ENCODE measurements at regions not wholly inside any gene's neighbourhood (a gene's known extent, or its start where the extent isn't known, plus 50 kb on each side); places are given as distances from the start of the nearest gene placed in this dataset.
"Not testable (repeated sequence)": the region's sequence is repeated elsewhere in the genome, so short reads cannot be mapped to it uniquely, and the experiment has no call there.

GRCh38 chr4:10783351-10783750 is 98.8 kb upstream of the CLNK start:
- TF ChIP-seq CTCF (IDR thresholded peaks at IDR 0.05), result no peak
- H3K4me1 ChIP-seq, result no peaks in the 10 kb centered on the region

GRCh38 chr4:10781805-10782204 is 97.2 kb upstream of the CLNK start:
- no peaks in the 10 kb centered on the region for H3K27me3 ChIP-seq (ENCODE audit: control insufficient read depth, insufficient read depth, low read length)
- no peaks in the 10 kb centered on the region for H3K4me1 ChIP-seq
- H3K79me2 ChIP-seq, result no peaks in the 10 kb centered on the region
- H2AFZ ChIP-seq, result no peak overlapping the region
- no peak overlapping the region for H3K9ac ChIP-seq
- H3K36me3 ChIP-seq (ENCODE audit: control insufficient read depth, insufficient read depth, low read length), result no peaks in the 10 kb centered on the region
- TF ChIP-seq CTCF (IDR thresholded peaks at IDR 0.05), result no peak
- no peak overlapping the region for H3K4me3 ChIP-seq (ENCODE audit: low read depth, low read length)
- H3K27ac ChIP-seq, result no peak overlapping the region
- no peaks in the 10 kb centered on the region for H3K9me3 ChIP-seq (ENCODE audit: control insufficient read depth, low read length)
- no peak overlapping the region for H3K4me2 ChIP-seq (ENCODE audit: low read length)

More at GRCh38 chr4:10783351-10783750, 98.8 kb upstream of the CLNK start:
- Histone ChIP-seq H3K27me3 (ENCODE audit: control insufficient read depth, insufficient read depth, low read length) (no peaks in the 10 kb centered on the region), H3K9me3 (ENCODE audit: control insufficient read depth, low read length) (no peaks in the 10 kb centered on the region), H3K36me3 (ENCODE audit: control insufficient read depth, insufficient read depth, low read length) (no peaks in the 10 kb centered on the region), H3K79me2 (no peaks in the 10 kb centered on the region), H3K27ac (no peak overlapping the region), H3K4me3 (ENCODE audit: low read depth, low read length) (no peak overlapping the region), H3K9ac (no peak overlapping the region), H2AFZ (no peak overlapping the region), H3K4me2 (ENCODE audit: low read length) (no peak overlapping the region)

- H3K79me2 ChIP-seq; H3K27ac ChIP-seq; H3K4me2 ChIP-seq (ENCODE audit: low read length); H3K36me3 ChIP-seq (ENCODE audit: control insufficient read depth, insufficient read depth, low read length); H3K27me3 ChIP-seq (ENCODE audit: control insufficient read depth, insufficient read depth, low read length); H3K4me3 ChIP-seq (ENCODE audit: low read depth, low read length); H2AFZ ChIP-seq; H3K9ac ChIP-seq; H3K4me1 ChIP-seq; H3K9me3 ChIP-seq (ENCODE audit: control insufficient read depth, low read length): not testable (repeated sequence)
Measured at GRCh38 chr4:10780803-10781202, 96.2 kb upstream of the CLNK start.

- H3K4me3 ChIP-seq (ENCODE audit: low read depth, low read length); H3K4me2 ChIP-seq (ENCODE audit: low read length); H3K27ac ChIP-seq; H3K36me3 ChIP-seq (ENCODE audit: control insufficient read depth, insufficient read depth, low read length); H3K9ac ChIP-seq; H3K79me2 ChIP-seq; H2AFZ ChIP-seq; H3K27me3 ChIP-seq (ENCODE audit: control insufficient read depth, insufficient read depth, low read length); H3K9me3 ChIP-seq (ENCODE audit: control insufficient read depth, low read length); H3K4me1 ChIP-seq: not testable (repeated sequence)
Measured at GRCh38 chr4:10775132-10775531, 90.6 kb upstream of the CLNK start.

GRCh38 chr4:10773656-10774055 is 89.1 kb upstream of the CLNK start:
- no peak overlapping the region for H3K4me3 ChIP-seq (ENCODE audit: low read depth, low read length)
- TF ChIP-seq CTCF (IDR thresholded peaks at IDR 0.05), result no peak

GRCh38 chr4:10773010-10773409 is 88.4 kb upstream of the CLNK start:
- Histone ChIP-seq H3K36me3 (ENCODE audit: control insufficient read depth, insufficient read depth, low read length) (no peaks in the 10 kb centered on the region), H3K9me3 (ENCODE audit: control insufficient read depth, low read length) (no peaks in the 10 kb centered on the region), H3K27me3 (ENCODE audit: control insufficient read depth, insufficient read depth, low read length) (no peaks in the 10 kb centered on the region), H3K27ac (no peak overlapping the region), H3K4me1 (no peaks in the 10 kb centered on the region), H3K4me3 (ENCODE audit: low read depth, low read length) (no peak overlapping the region), H3K79me2 (no peaks in the 10 kb centered on the region), H2AFZ (no peak overlapping the region), H3K4me2 (ENCODE audit: low read length) (no peak overlapping the region), H3K9ac (no peak overlapping the region)
- no peak for TF ChIP-seq CTCF (IDR thresholded peaks at IDR 0.05)

More at GRCh38 chr4:10773656-10774055, 89.1 kb upstream of the CLNK start:
- Histone ChIP-seq H3K27ac (no peak overlapping the region), H3K9me3 (ENCODE audit: control insufficient read depth, low read length) (no peaks in the 10 kb centered on the region), H3K9ac (no peak overlapping the region), H2AFZ (no peak overlapping the region), H3K4me1 (no peaks in the 10 kb centered on the region), H3K4me2 (ENCODE audit: low read length) (no peak overlapping the region), H3K27me3 (ENCODE audit: control insufficient read depth, insufficient read depth, low read length) (no peaks in the 10 kb centered on the region), H3K79me2 (no peaks in the 10 kb centered on the region), H3K36me3 (ENCODE audit: control insufficient read depth, insufficient read depth, low read length) (no peaks in the 10 kb centered on the region)
